ENCODE measurements at regions not wholly inside any gene's neighbourhood (a gene's known extent, or its start where the extent isn't known, plus 50 kb on each side); places are given as distances from the start of the nearest gene placed in this dataset.

GRCh38 chr20:55928266-55928665 lies 77.1 kb downstream of the CBLN4 start:
- no peak for TF ChIP-seq CTCF (IDR thresholded peaks at IDR 0.05; ENCODE audit: low read depth, low read length)
- H3K27me3 ChIP-seq (ENCODE audit: control insufficient read depth, insufficient read depth, low read length), result no peaks in the 10 kb centered on the region
- H3K9me3 ChIP-seq (ENCODE audit: control insufficient read depth, insufficient read depth, low read length), result peaks cover 16% of the 10 kb centered on the region; the same call in 1 of the 2 replicates
- CTCF ChIA-PET, result no interaction called here
- no peak for DNase-seq (ENCODE audit: low read depth, low spot score)
- POLR2A ChIA-PET, result no interaction called here
- H3K27ac ChIP-seq (ENCODE audit: low read depth, low read length), result no peak overlapping the region
- no peak overlapping the region for H3K4me3 ChIP-seq (ENCODE audit: low read depth, low read length)

- H3K4me3 ChIP-seq (ENCODE audit: low read depth, low read length), result no peak overlapping the region
- no peak for DNase-seq (ENCODE audit: low read depth, low spot score)
- H3K27ac ChIP-seq (ENCODE audit: low read depth, low read length), result no peak overlapping the region
- H3K27me3 ChIP-seq (ENCODE audit: control insufficient read depth, insufficient read depth, low read length), result no peaks in the 10 kb centered on the region
- peaks cover 12% of the 10 kb centered on the region; the same call in 1 of the 2 replicates for H3K9me3 ChIP-seq (ENCODE audit: control insufficient read depth, insufficient read depth, low read length)
- TF ChIP-seq CTCF (IDR thresholded peaks at IDR 0.05; ENCODE audit: low read depth, low read length), result no peak
- POLR2A ChIA-PET, result no interaction called here
- CTCF ChIA-PET, result no interaction called here
These were observed 85.4 kb downstream of the CBLN4 start for GRCh38 chr20:55919956-55920355.

- ChIA-PET CTCF (no interaction called here), POLR2A (no interaction called here)
- DNase-seq (ENCODE audit: low read depth, low spot score), result no peak
- Histone ChIP-seq H3K4me3 (ENCODE audit: low read depth, low read length) (no peak overlapping the region), H3K27me3 (ENCODE audit: control insufficient read depth, insufficient read depth, low read length) (no peaks in the 10 kb centered on the region), H3K9me3 (ENCODE audit: control insufficient read depth, insufficient read depth, low read length) (peaks cover 12% of the 10 kb centered on the region; the same call in 1 of the 2 replicates), H3K27ac (ENCODE audit: low read depth, low read length) (no peak overlapping the region)
- TF ChIP-seq CTCF (IDR thresholded peaks at IDR 0.05; ENCODE audit: low read depth, low read length), result no peak
These were observed 86.0 kb downstream of the CBLN4 start for GRCh38 chr20:55919319-55919718.

- no peak for TF ChIP-seq CTCF (IDR thresholded peaks at IDR 0.05; ENCODE audit: low read depth, low read length)
- ChIA-PET CTCF (no interaction called here), POLR2A (no interaction called here)
- H3K9me3 ChIP-seq (ENCODE audit: control insufficient read depth, insufficient read depth, low read length), result peaks cover 19% of the 10 kb centered on the region; the same call in 1 of the 2 replicates
- H3K27ac ChIP-seq (ENCODE audit: low read depth, low read length), result no peak overlapping the region
- no peaks in the 10 kb centered on the region for H3K27me3 ChIP-seq (ENCODE audit: control insufficient read depth, insufficient read depth, low read length)
- no peak overlapping the region for H3K4me3 ChIP-seq (ENCODE audit: low read depth, low read length)
- DNase-seq (ENCODE audit: low read depth, low spot score), result no peak
These were observed 86.8 kb downstream of the CBLN4 start for GRCh38 chr20:55918471-55918870.

- Histone ChIP-seq H3K4me3 (ENCODE audit: low read depth, low read length) (no peak overlapping the region), H3K9me3 (ENCODE audit: control insufficient read depth, insufficient read depth, low read length) (peaks cover 16% of the 10 kb centered on the region; the same call in 1 of the 2 replicates), H3K27ac (ENCODE audit: low read depth, low read length) (no peak overlapping the region), H3K27me3 (ENCODE audit: control insufficient read depth, insufficient read depth, low read length) (no peaks in the 10 kb centered on the region)
- ChIA-PET POLR2A (no interaction called here), CTCF (no interaction called here)
- DNase-seq (ENCODE audit: low read depth, low spot score), result no peak
- no peak for TF ChIP-seq CTCF (IDR thresholded peaks at IDR 0.05; ENCODE audit: low read depth, low read length)
These were observed 112.3 kb downstream of the CBLN4 start for GRCh38 chr20:55893031-55893430.

All from AG04450 (cell line).